ENCODE measurements at regions not wholly inside any gene's neighbourhood (a gene's known extent, or its start where the extent isn't known, plus 50 kb on each side); places are given as distances from the start of the nearest gene placed in this dataset.

- no peaks in the 10 kb centered on the region for H3K9me3 ChIP-seq (ENCODE audit: control insufficient read depth, insufficient read depth, low read length)
- H3K79me1 ChIP-seq (ENCODE audit: low read depth in 1 of 2, low read length in 2 of 2): no peaks in the 10 kb centered on the region; a peak in 1 of 4 replicates
- no peak overlapping the region for H2AK9ac ChIP-seq (replicated peaks; ENCODE audit: low read depth, low read length, poor library complexity)
- no peak overlapping the region for H3K18ac ChIP-seq (ENCODE audit: low read depth, low read length)
- no peak overlapping the region for H3K4ac ChIP-seq (ENCODE audit: low read depth, low read length)
- H2AK5ac ChIP-seq (ENCODE audit: low read depth, low read length): 0 out of 2 replicates have a peak overlapping the region, but pooled peaks have one; percentile 23
- H3K27me3 ChIP-seq (ENCODE audit: control insufficient read depth, insufficient read depth, low read length): no peaks in the 10 kb centered on the region
- H3K23ac ChIP-seq (ENCODE audit: low read depth, low read length): peak overlapping the region; percentile 17; the same call in 1 of the 2 replicates
- no peak overlapping the region for H2AFZ ChIP-seq (replicated peaks; ENCODE audit: low read length, poor library complexity)
- intact Hi-C loops (cut with micrococcal nuclease) (no loop called here), dilution Hi-C loops (cut with HindIII; ENCODE audit: low sequenced_read_pairs, unreplicated experiment) (no loop called here), in situ Hi-C loops (cut with MboI; ENCODE audit: low sequenced_read_pairs) (no loop called here)
- H3K36me3 ChIP-seq (ENCODE audit: control insufficient read depth, insufficient read depth, low read length): no peaks in the 10 kb centered on the region
- no peak overlapping the region for H2BK20ac ChIP-seq (ENCODE audit: low read depth, low read length)
- no peak for TF ChIP-seq POLR2A (IDR thresholded peaks at IDR 0.05; ENCODE audit: low read depth, low read length)
- TF ChIP-seq RCOR1 (IDR thresholded peaks at IDR 0.05; ENCODE audit: insufficient replicate concordance, low read length): no peak
- TF ChIP-seq MAZ (IDR thresholded peaks at IDR 0.05; ENCODE audit: borderline replicate concordance, low read depth, low read length): no peak
- no peak for TF ChIP-seq ELK1 (IDR thresholded peaks at IDR 0.05; ENCODE audit: borderline replicate concordance, low read depth, low read length)
- no peak for TF ChIP-seq CTCF (conservative IDR thresholded peaks at IDR 0.05; ENCODE audit: low read depth, low read length)
- no peak for TF ChIP-seq RAD21 (IDR thresholded peaks at IDR 0.05; ENCODE audit: low read length)
- no peak for TF ChIP-seq BHLHE40 (IDR thresholded peaks at IDR 0.05; ENCODE audit: low read depth, low read length)
- TF ChIP-seq, protein P1, sequence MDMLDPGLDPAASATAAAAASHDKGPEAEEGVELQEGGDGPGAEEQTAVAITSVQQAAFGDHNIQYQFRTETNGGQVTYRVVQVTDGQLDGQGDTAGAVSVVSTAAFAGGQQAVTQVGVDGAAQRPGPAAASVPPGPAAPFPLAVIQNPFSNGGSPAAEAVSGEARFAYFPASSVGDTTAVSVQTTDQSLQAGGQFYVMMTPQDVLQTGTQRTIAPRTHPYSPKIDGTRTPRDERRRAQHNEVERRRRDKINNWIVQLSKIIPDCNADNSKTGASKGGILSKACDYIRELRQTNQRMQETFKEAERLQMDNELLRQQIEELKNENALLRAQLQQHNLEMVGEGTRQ (IDR thresholded peaks at IDR 0.05; ENCODE audit: low read depth, low read length): no peak
- TF ChIP-seq FOS (IDR thresholded peaks at IDR 0.05; ENCODE audit: low read depth, low read length): no peak
- CTCF ChIA-PET: interaction anchor here (0.6 to 1.3 kb wide), 3 partner anchors 41 to 1211 kb away, joined by 3 to 7 read pairs (median 3); no protein-coding TSS in a partner anchor
- no peak overlapping the region for H4K91ac ChIP-seq (ENCODE audit: insufficient read depth, low read depth, low read length)
- BruUV-seq (replicated peaks): no TSS peak
- H2BK15ac ChIP-seq (ENCODE audit: low read depth, low read length): no peak overlapping the region
- H3K56ac ChIP-seq (ENCODE audit: extremely low read depth, insufficient read depth, low read length): no peak overlapping the region
- H3K27ac ChIP-seq (ENCODE audit: insufficient read depth, low read length): no peak overlapping the region
- peaks cover 2% of the 10 kb centered on the region; the same call in 1 of the 2 replicates for H3K9me1 ChIP-seq (ENCODE audit: insufficient read depth, low read length)
- H3K4me3 ChIP-seq (ENCODE audit: insufficient read depth, low read depth, low read length): no peak overlapping the region
- no peak overlapping the region for H3K9ac ChIP-seq (ENCODE audit: low read depth, low read length)
- 60% methylated on average over 1 of the region's 5 CpGs; no CpG with 5 or more reads in 1 of the 2 experiments for WGBS, 2 experiments (ENCODE audit: extremely low coverage in 2 of 2, insufficient read length in 1 of 2)
- no peak overlapping the region for H2BK5ac ChIP-seq (ENCODE audit: low read depth, low read length, poor library complexity, severe bottlenecking)
- ATAC-seq (ENCODE audit: low read depth) (no peak), DNase-seq (peak; percentile 3)
- H3K4me2 ChIP-seq (ENCODE audit: low read depth, low read length): no peak overlapping the region
- H4K5ac ChIP-seq (ENCODE audit: low read depth, low read length): no peak overlapping the region
- H4K8ac ChIP-seq (ENCODE audit: low read depth in 2 of 2, low read length in 2 of 2): no peak overlapping the region
- H3K4me1 ChIP-seq (ENCODE audit: control insufficient read depth, insufficient read depth, low read length): peaks cover 10% of the 10 kb centered on the region
- no peak overlapping the region for H2BK120ac ChIP-seq (ENCODE audit: low read depth, low read length)
- POLR2A ChIA-PET (ENCODE audit: unreplicated experiment): no interaction called here
- H4K20me1 ChIP-seq (ENCODE audit: insufficient read depth, low read length): peaks cover 3% of the 10 kb centered on the region; the same call in 1 of the 2 replicates
- no peak overlapping the region for H3K14ac ChIP-seq (replicated peaks; ENCODE audit: low read depth, low read length)
Observed at GRCh38 chr5:93674138-93674537, 67.3 kb downstream of the POU5F2 start.
